ENCODE measurements at regions not wholly inside any gene's neighbourhood (a gene's known extent, or its start where the extent isn't known, plus 50 kb on each side); places are given as distances from the start of the nearest gene placed in this dataset.

GRCh38 chr10:30133198-30133597, 73.8 kb upstream of the JCAD start:
- TF ChIP-seq CTCF (tag by site-specific recombination; IDR thresholded peaks at IDR 0.05) (no peak), ZNF585B (tag by site-specific recombination; IDR thresholded peaks at IDR 0.05) (no peak), ZNF830 (tag by site-specific recombination; IDR thresholded peaks at IDR 0.05; ENCODE audit: low read depth) (no peak), ZNF274 (IDR thresholded peaks at IDR 0.05; ENCODE audit: low read length) (no peak), ZNF274 (tag by site-specific recombination; IDR thresholded peaks at IDR 0.05; ENCODE audit: borderline replicate concordance) (no peak), REST (tag by site-specific recombination; IDR thresholded peaks at IDR 0.05) (no peak), ZNF202 (tag by site-specific recombination; IDR thresholded peaks at IDR 0.05; ENCODE audit: borderline replicate concordance) (no peak), PRDM6 (tag by site-specific recombination; IDR thresholded peaks at IDR 0.05) (no peak), YY1 (tag by site-specific recombination; IDR thresholded peaks at IDR 0.05) (no peak), ZBTB44 (tag by site-specific recombination; IDR thresholded peaks at IDR 0.05) (no peak), ZNF670 (tag by site-specific recombination; IDR thresholded peaks at IDR 0.05; ENCODE audit: low read depth) (no peak)

Data from HEK293 (cell line).